Endodermal cell (in vitro differentiated cells): ENCODE measurements at regions not wholly inside any gene's neighbourhood (a gene's known extent, or its start where the extent isn't known, plus 50 kb on each side); places are given as distances from the start of the nearest gene placed in this dataset.
A peak's percentile ranks its signal among the peaks of the same experiment; 100 is the strongest.

ENCODE experiments used
- DNase-seq: peaks from one replicate; pipeline ENCODE4 v3.0.0-alpha.2; 2017
- H3K27ac ChIP-seq: 2 replicates; pipeline ENCODE4 v1.5.1; 2013; ENCODE audit warnings: mild to moderate bottlenecking, low read depth, low read length, moderate library complexity
- H3K27me3 ChIP-seq: 2 replicates; pipeline ENCODE4 v1.6.1; 2013; ENCODE audit warnings: mild to moderate bottlenecking, low read length, moderate library complexity; ENCODE audit not compliant: insufficient read depth, control insufficient read depth, poor library complexity, severe bottlenecking
- H3K36me3 ChIP-seq: 2 replicates; pipeline ENCODE4 v1.7.0; 2013; ENCODE audit warnings: mild to moderate bottlenecking, low read length, moderate library complexity; ENCODE audit not compliant: control insufficient read depth, insufficient read depth
- H3K4me1 ChIP-seq: one replicate; pipeline ENCODE4 v1.7.0; 2013; ENCODE audit warnings: low read length; ENCODE audit not compliant: control insufficient read depth, insufficient read depth
- H3K4me3 ChIP-seq: 2 replicates; pipeline ENCODE4 v1.5.1; 2013; ENCODE audit warnings: mild to moderate bottlenecking, low read length, moderate library complexity
- H3K9ac ChIP-seq: 2 replicates; pipeline ENCODE4 v1.6.1; 2013; ENCODE audit warnings: mild to moderate bottlenecking, low read length, moderate library complexity; ENCODE audit not compliant: poor library complexity, severe bottlenecking; ENCODE audit errors: extremely low read depth
- H3K9me3 ChIP-seq: 2 replicates; pipeline ENCODE4 v1.6.1; 2013; ENCODE audit warnings: mild to moderate bottlenecking, low read length, moderate library complexity; ENCODE audit not compliant: control insufficient read depth
- H3K27ac Mint-ChIP-seq: 2 replicates; pipeline ENCODE4 v1.8.0; 2020; ENCODE audit warnings: mixed read lengths
- H3K27me3 Mint-ChIP-seq: 2 replicates; pipeline ENCODE4 v1.8.0; 2021; ENCODE audit warnings: mild to moderate bottlenecking, mixed read lengths; ENCODE audit not compliant: insufficient read depth
- H3K36me3 Mint-ChIP-seq: 2 replicates; pipeline ENCODE4 v1.8.0; 2020; ENCODE audit warnings: low read depth, mixed read lengths
- H3K4me1 Mint-ChIP-seq: 2 replicates; pipeline ENCODE4 v1.8.0; 2020; ENCODE audit warnings: mixed read lengths
- H3K4me3 Mint-ChIP-seq: 2 replicates; pipeline ENCODE4 v1.8.0; 2020; ENCODE audit warnings: mild to moderate bottlenecking, moderate library complexity, mixed read lengths
- H3K9me3 Mint-ChIP-seq: 2 replicates; pipeline ENCODE4 v1.8.0; 2020; ENCODE audit warnings: mild to moderate bottlenecking, mixed read lengths
- WGBS, 2 experiments: methylation state at CpG; one replicate each; pipeline versions ENCODE4 v1.1.5 to v1.1.7; 2013; ENCODE audit warnings: missing lambda C conversion rate in 2 of 2, mixed read lengths in 1 of 2; ENCODE audit not compliant: insufficient coverage in 1 of 2, insufficient read length in 1 of 2; 5-methylcytosine and 5-hydroxymethylcytosine counted together
- TF ChIP-seq, protein P1 (sequence below): fragments of 200-600 bp; sonication (generic); conservative IDR thresholded peaks from 2 replicates; pipeline ENCODE4 v1.5.0; 2021; ENCODE audit warnings: antibody characterized with exemption, mild to moderate bottlenecking

GRCh38 chr11:114771172-114771571 is 92.8 kb downstream of the NXPE2 start:
- no peak overlapping the region for H3K4me3 Mint-ChIP-seq
- TF ChIP-seq, protein P1, sequence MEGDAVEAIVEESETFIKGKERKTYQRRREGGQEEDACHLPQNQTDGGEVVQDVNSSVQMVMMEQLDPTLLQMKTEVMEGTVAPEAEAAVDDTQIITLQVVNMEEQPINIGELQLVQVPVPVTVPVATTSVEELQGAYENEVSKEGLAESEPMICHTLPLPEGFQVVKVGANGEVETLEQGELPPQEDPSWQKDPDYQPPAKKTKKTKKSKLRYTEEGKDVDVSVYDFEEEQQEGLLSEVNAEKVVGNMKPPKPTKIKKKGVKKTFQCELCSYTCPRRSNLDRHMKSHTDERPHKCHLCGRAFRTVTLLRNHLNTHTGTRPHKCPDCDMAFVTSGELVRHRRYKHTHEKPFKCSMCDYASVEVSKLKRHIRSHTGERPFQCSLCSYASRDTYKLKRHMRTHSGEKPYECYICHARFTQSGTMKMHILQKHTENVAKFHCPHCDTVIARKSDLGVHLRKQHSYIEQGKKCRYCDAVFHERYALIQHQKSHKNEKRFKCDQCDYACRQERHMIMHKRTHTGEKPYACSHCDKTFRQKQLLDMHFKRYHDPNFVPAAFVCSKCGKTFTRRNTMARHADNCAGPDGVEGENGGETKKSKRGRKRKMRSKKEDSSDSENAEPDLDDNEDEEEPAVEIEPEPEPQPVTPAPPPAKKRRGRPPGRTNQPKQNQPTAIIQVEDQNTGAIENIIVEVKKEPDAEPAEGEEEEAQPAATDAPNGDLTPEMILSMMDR: no peak
- Histone ChIP-seq H3K27ac (no peak overlapping the region), H3K36me3 (no peaks in the 10 kb centered on the region), H3K4me3 (no peak overlapping the region), H3K9ac (no peak overlapping the region), H3K4me1 (peaks cover 13% of the 10 kb centered on the region), H3K9me3 (no peaks in the 10 kb centered on the region), H3K27me3 (peaks cover 16% of the 10 kb centered on the region)
- DNase-seq: no peak
- no peak overlapping the region for H3K27ac Mint-ChIP-seq
- no peaks in the 10 kb centered on the region for H3K36me3 Mint-ChIP-seq
- H3K9me3 Mint-ChIP-seq: peaks cover 5% of the 10 kb centered on the region
- H3K27me3 Mint-ChIP-seq: peaks cover 68% of the 10 kb centered on the region
- 94 to 100% methylated on average over 1 to 2 of the region's 2 CpGs for WGBS, 2 experiments
- peaks cover 32% of the 10 kb centered on the region for H3K4me1 Mint-ChIP-seq

GRCh38 chr11:114773541-114774338 is 95.4 kb downstream of the NXPE2 start:
- Histone ChIP-seq H3K36me3 (no peaks in the 10 kb centered on the region), H3K9me3 (no peaks in the 10 kb centered on the region), H3K27ac (no peak overlapping the region), H3K9ac (no peak overlapping the region), H3K4me1 (peaks cover 13% of the 10 kb centered on the region), H3K4me3 (peak overlapping the region; percentile 36), H3K27me3 (peaks cover 34% of the 10 kb centered on the region)
- H3K27me3 Mint-ChIP-seq: peaks cover 60% of the 10 kb centered on the region
- H3K36me3 Mint-ChIP-seq: no peaks in the 10 kb centered on the region
- peaks cover 5% of the 10 kb centered on the region for H3K9me3 Mint-ChIP-seq
- TF ChIP-seq, protein P1: no peak
- DNase-seq: peak; percentile 55
- peak overlapping the region; percentile 20 for H3K27ac Mint-ChIP-seq
- peak overlapping the region; percentile 10 for H3K4me3 Mint-ChIP-seq
- peaks cover 32% of the 10 kb centered on the region for H3K4me1 Mint-ChIP-seq
- WGBS, 2 experiments: 58 to 68% methylated on average over 7 to 8 of the region's 8 CpGs

DNA sequence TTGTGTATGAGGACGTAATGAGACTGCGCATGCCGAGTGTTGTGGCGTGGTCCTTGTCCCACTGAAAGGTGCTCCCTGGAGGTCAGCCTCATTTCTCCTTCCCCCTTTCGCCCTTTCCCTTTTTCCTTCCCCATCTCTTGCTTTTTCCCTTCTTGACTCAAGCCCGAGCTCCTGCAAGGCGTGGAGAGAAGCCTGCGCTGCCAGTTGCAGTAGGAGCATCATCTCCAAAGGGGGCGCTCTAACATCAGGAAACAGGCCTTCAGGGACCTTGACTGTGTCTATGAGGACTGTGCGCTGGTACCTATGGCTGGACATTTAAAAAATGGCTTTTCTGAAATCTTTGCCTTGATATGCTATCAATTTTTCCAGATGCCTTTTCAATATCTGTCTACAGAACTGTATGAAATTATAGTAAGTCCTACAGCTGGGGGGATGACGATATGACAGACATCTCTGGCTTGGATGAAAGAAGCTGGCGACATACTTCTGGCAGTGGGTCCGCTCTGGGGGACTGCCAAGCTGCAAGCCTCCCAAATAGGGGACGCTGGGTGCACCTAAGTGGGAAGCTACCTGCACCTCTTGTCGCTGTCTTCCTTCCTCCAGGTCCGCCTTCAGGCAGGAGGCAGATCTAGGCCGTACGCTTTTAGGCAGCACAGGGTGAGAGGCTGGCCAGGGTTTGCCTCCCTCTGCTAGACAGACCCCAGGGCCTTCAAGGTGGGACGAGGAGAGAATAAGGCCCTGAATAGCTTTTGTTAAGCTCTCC is 96.5 kb downstream of the NXPE2 start:
- Mint-ChIP-seq H3K27me3 (peaks cover 60% of the 10 kb centered on the region), H3K27ac (no peak overlapping the region), H3K9me3 (peaks cover 5% of the 10 kb centered on the region), H3K36me3 (no peaks in the 10 kb centered on the region), H3K4me1 (peaks cover 38% of the 10 kb centered on the region), H3K4me3 (no peak overlapping the region)
- H3K27me3 ChIP-seq: peaks cover 35% of the 10 kb centered on the region
- no peak overlapping the region for H3K4me3 ChIP-seq
- TF ChIP-seq, protein P1: peak; percentile 98
- H3K27ac ChIP-seq: no peak overlapping the region
- no peak overlapping the region for H3K9ac ChIP-seq
- no peaks in the 10 kb centered on the region for H3K36me3 ChIP-seq
- WGBS, 2 experiments: 58 to 68% methylated on average over 14 to 19 of the region's 19 CpGs
- no peaks in the 10 kb centered on the region for H3K9me3 ChIP-seq
- H3K4me1 ChIP-seq: peaks cover 13% of the 10 kb centered on the region
- peak; percentile 94 for DNase-seq
